GM21619 (cell line): ENCODE measurements at regions not wholly inside any gene's neighbourhood (a gene's known extent, or its start where the extent isn't known, plus 50 kb on each side); places are given as distances from the start of the nearest gene placed in this dataset.

Experiments
- ATAC-seq: cut with Tn5 transposase; IDR thresholded peaks from one replicate; pipeline ENCODE4 v1.9.1; 2021; ENCODE audit not compliant: unreplicated experiment

DNA sequence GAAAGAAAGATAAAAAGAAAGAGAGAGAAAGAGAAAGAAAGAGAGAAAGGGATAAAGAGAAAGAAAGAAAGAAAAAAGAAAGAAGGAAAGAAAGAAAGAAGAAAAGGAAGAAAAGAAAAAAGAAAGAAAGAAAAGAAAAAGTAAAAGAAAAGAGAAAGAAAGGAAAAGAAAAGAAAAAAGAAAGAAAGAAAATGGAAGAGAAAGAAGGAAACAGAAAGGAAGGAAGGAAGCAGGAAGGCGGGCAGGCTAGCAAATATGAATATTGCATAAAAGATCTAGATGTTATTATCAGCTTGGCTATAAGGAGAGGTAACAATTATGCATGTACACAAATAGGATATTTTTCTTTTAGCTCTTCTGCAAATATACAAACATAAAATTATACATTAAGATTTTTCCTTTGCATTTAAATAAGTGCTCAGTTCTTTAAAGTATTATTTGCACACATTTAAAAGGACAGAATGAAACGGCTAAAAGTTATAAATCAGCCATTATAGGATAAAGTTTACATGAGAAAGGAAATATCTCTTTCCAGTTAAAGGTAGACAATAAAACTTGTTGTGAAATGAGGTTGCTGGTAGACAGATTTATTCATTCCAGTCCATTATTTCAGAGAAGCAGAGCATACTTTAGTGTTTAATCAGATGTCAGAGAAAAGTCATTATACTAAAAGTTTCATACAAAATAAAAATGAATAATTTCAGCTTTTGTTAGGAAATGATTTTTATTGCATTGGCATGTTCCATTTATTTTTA lies 511.4 kb downstream of the KCNJ3 start:
- ATAC-seq, result no peak

DNA sequence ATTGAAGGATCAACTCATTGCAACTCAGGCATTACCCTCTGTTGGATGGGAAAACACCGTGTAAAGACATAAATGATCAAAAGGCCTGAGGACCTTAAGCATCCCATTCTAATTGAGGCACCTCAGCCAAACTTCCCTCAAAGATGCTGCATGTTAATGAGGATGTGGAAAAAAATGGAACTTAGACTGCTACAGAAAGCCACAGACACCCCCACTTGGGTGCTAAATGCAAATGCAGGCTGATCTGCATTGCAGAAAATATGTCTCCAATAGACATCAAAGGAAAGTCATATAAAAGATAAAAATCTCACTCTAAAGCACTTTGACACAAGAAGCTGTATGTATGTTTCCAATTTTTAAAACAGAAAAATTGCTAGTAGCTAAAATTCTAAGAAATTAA lies 504.7 kb downstream of the KCNJ3 start:
- ATAC-seq, result no peak

- ATAC-seq, result no peak
Observed at GRCh38 chr2:155200753-155201152, 502.3 kb downstream of the KCNJ3 start.

GRCh38 chr2:155190342-155190741 lies 491.8 kb downstream of the KCNJ3 start:
- ATAC-seq, result no peak

GRCh38 chr2:155178921-155179320 lies 480.4 kb downstream of the KCNJ3 start:
- no peak for ATAC-seq

DNA sequence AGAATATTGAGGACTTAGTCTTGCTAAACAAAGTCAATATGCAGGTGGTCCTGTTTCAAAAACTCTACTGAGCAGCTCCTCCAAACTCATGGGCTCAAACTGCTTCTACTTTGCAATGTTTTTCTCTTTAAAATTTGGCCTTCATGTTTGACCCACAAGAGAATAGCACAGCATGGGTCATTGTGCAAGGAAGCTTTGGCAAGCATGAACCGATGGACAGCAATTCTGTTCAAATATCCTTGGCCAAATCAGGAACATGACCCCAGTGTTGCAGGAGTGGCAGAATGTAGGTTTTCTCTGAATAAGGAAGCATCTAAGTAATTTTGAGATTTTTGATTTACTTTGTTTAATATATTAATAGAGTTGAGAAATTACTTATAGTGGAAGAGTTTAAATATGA lies 477.9 kb downstream of the KCNJ3 start:
- no peak for ATAC-seq

- no peak for ATAC-seq
Observed at GRCh38 chr2:155169317-155169716, 470.8 kb downstream of the KCNJ3 start.

DNA sequence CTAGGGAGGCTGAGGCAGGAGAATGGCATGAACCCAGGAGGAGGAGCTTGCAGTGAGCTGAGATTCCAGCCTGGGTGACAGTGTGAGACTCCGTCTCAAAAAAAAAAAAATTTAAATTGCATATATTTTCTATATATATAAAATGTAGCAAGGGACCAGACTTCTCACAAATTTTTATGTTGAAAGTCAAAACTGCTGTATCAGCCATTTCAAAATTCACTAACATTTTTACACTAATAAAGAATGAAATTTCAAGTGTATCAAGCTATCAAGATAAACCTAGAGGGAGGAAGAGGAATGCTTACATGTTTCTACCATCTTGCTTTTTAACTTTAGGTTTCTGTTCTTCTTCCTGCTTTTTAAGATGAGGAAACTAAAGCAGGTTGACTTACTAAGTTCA lies 464.0 kb downstream of the KCNJ3 start:
- ATAC-seq, result no peak

DNA sequence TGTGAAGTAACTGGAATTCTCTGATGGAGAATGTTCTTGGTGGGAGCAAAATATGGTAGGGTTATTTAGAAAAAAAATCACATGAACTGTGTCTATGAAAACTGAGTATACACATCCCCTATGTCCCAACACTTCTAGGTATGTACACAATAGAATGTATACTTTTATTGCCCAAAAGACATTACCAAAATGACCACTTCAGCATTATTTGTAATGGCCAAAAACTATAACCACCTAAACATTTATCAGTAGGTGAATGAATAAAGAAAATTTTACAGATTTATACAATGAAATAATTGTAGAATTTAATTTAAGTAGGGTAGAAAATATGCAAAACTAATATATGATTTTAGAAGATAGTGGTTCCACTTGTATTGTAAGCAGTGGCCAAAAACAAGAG lies 462.8 kb downstream of the KCNJ3 start:
- ATAC-seq, result no peak

GRCh38 chr2:155157711-155158110 lies 459.2 kb downstream of the KCNJ3 start:
- ATAC-seq, result no peak

- ATAC-seq, result no peak
Observed at GRCh38 chr2:155157065-155157464, 458.6 kb downstream of the KCNJ3 start.

DNA sequence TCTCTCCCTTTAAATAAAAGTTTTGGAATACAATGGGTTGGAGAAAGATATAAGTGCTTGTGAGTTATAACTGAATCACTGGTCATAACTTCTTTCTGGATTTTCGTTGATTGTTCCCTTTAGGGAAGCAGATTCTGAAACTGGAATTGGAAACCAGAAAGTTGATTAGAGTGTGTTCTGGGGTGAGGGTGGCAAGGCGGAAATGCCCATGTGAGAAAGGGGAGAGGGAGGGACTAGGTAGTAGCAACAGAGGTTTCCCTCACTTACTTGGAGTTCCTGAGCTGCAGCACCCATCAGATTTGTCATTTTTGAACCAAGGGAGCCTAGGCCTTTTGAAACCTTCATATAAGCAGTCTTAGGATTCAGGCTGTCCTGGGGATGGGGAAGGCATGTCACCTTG lies 453.4 kb downstream of the KCNJ3 start:
- ATAC-seq, result no peak

DNA sequence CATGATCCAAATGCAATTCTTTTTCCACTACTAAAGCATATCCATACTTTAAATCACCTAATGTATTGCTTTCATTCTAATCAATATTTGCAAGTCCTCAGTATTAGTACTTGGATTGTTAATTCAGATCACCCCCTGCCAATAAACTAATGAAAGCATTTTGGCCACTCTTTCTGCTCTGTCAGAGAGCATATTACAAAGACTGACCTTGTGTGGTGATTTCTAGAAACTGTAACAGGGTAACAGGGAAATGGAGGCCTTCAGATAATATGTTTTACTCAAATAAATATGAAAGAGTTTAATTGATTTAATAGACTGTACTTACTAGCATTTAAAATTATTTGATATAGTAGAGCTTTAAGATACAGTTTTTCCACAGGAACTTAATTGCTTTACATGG lies 453.0 kb downstream of the KCNJ3 start:
- ATAC-seq, result no peak

- ATAC-seq, result peak; percentile 96
Observed at GRCh38 chr2:155145758-155146229, 447.3 kb downstream of the KCNJ3 start.

DNA sequence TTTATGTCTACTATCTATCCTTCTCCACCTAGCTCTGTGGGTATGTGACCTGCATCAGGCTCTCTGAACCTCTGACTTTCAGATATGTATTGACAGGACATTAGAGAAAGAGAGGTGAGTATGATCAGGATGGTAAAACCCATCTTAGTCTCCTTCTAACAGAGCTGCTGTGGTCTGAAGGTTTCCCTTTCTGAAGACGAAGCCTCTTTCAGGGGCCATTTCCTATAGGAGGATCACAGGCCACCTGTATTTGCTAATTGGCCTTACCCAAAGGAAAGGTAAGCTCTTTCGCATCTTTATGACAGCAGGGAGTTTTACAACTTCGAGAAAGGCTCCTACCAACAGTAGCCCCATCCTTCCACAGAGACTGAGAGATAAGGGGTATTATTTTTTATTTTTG lies 442.9 kb downstream of the KCNJ3 start:
- peak; percentile 20 for ATAC-seq

- ATAC-seq, result no peak
Observed at GRCh38 chr2:155125585-155126230, 427.2 kb downstream of the KCNJ3 start.

- ATAC-seq, result no peak
Observed at GRCh38 chr2:155115846-155116245, 417.4 kb downstream of the KCNJ3 start.

DNA sequence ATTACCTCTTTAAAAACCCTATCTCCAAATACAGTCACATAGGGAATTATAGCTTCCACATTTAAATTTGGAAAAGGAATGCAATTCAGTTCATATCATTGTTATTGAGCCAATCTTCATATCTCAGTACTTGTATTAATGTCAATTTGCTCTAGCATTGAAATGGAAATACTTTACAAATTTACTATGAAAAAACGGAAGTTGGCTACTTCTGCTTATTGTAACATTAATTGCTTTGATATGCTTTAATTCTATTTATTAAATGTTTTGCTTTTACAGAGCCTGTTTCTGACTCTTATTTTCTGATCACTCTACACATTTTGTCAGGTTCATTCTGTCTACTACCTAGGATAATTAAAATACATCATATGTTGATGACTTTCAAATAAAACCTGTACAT lies 412.6 kb downstream of the KCNJ3 start:
- ATAC-seq, result no peak

GRCh38 chr2:155109527-155109926 lies 411.0 kb downstream of the KCNJ3 start:
- no peak for ATAC-seq

DNA sequence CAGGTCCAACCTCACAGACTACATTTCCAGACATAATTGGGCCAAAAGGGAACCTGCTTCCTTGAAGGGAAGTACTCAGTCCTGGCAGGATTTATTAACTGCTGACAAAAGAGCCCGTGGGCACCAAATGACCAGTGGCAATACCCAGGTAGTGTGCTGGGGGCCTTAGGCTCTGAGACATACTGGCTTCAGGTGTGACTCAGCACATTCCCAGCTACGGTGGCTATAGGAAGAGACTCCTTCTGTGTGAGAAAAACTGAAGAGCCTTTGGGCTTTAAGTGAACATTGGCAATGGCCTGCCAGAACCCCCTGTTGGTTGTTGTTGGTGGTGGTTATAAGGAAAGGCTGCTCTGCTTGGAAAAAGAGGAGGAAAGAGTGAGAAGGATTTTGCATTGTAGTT lies 401.8 kb downstream of the KCNJ3 start:
- ATAC-seq, result no peak

- no peak for ATAC-seq
Observed at GRCh38 chr2:155099784-155100183, 401.3 kb downstream of the KCNJ3 start.

DNA sequence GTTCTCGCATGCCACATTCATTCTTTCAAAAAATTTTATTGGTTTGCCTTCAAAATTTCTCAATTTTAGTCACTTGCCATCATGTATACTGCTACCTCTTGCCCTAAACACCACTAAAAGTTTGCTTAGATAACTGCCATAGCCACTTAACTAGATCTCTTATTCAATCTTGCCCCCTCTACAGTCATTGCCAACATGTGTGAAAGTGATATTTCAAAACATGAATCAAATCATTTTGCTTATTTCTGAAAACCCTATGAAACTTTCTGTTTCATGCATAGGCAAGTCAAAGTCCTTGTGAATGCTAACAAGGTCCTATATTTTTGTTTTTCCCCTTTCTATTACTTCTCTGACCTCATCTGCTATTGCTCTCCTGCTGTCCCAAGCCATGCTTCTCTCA lies 397.1 kb downstream of the KCNJ3 start:
- ATAC-seq, result no peak

- ATAC-seq, result no peak
Observed at GRCh38 chr2:155080373-155080772, 381.9 kb downstream of the KCNJ3 start.
